HG03025 (cell line): ENCODE measurements at regions not wholly inside any gene's neighbourhood (a gene's known extent, or its start where the extent isn't known, plus 50 kb on each side); places are given as distances from the start of the nearest gene placed in this dataset.
"Not testable (repeated sequence)": the region's sequence is repeated elsewhere in the genome, so short reads cannot be mapped to it uniquely, and the experiment has no call there.

Experiments used
- ATAC-seq: cut with Tn5 transposase; IDR thresholded peaks from one replicate; pipeline ENCODE4 v1.9.1; 2021; ENCODE audit warnings: mild to moderate bottlenecking, moderate library complexity; ENCODE audit not compliant: unreplicated experiment, low FRiP score

DNA sequence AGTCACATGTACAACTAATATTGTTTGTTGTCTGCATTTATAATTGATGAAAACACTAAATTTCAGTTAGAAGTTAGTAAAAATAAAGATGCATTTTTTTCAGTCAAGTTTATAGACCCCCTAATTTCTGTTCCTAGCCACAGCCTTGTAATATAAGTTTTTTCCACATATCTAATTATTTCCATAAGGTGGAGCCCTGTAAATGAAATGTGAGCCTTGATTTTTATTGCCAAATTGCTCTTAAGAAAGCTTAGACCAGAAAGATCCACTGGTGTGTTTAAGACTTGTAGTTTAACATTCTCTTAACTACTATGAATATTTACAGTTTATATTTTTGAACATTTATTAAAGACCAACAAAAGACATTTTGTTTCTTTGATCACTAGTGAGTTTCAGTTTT is 322.1 kb upstream of the RGS6 start:
- no peak for ATAC-seq

DNA sequence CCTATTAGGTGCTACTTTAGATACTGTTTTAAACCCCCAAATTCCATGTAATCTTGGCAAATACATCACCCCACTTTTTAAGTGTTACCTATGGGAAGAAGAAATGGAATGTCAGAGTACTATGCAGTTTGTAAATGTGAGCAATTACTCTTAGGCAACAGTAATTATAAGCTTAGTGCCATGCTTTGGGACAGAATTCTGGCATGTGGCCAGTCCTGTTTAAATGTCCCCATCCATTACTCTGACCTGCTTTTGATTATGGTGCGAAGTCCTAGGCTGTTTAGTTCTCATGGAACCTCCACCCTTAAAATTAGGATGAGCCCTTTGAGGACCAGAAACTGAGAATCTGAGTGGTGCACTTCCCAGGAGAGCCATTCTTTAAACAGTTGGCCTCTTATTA is 321.4 kb upstream of the RGS6 start:
- no peak for ATAC-seq

- ATAC-seq, result no peak
Measured at GRCh38 chr14:71613168-71613567, 319.1 kb upstream of the RGS6 start.

DNA sequence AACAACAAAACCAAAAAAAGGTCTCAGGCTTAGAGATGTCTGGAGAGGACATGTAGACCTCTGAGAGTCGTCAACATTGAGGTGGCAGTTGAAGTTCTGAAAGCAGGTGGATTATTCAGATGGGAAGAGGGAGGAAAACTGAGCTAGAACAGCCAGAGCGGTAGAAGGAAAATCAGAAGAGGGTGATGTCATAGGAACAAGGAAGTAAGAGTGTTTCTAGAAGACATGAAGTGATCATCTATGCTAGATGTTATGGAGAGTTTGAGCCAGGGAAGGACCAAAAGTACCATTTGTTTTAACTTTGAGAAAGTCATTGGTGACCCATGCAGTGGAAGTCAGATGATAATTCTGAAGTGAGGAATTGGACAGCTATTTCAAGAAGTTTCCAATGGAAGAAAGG is 316.2 kb upstream of the RGS6 start:
- ATAC-seq, result no peak

DNA sequence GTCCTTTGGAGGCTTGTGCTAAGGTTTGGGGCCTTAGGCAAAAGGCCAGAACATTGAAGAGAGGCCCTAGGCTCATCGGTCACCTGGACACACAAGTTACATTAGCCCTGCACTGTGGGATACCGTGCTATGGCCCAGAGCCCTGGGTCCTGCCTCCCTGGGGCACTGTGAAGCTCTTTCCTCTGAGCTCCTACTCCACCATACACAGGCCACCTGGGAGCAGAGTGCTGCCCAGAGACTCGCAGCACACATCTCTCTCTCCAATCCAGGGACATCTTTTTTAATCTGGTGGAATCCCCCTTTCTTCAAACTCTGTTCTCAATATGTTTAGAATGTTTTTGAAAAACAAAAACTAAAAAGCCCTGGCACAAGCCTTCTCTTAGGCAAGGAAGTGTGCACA is 314.2 kb upstream of the RGS6 start:
- no peak for ATAC-seq

DNA sequence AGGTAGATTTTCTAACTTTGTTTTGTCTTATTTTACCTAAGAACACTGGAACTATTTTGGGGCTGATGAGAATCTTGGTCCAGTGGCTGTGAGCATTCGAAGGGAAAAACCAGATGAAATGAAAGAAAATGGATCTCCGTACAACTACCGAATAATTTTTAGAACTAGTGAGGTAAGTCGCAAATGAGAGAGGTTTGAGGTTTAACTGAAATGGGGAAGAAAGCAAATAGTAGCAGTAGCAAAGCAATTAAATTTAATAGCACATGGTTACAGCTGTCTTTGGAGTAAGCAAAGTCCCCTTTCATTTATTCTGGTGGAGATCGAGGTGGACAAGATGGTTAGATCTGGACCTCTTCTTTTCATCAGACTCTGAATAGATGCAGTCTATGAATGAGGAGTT is 313.5 kb upstream of the RGS6 start:
- ATAC-seq, result no peak

- ATAC-seq, result no peak
Measured at GRCh38 chr14:71619472-71619871, 312.8 kb upstream of the RGS6 start.

GRCh38 chr14:71620401-71620800 is 311.8 kb upstream of the RGS6 start:
- ATAC-seq, result no peak

DNA sequence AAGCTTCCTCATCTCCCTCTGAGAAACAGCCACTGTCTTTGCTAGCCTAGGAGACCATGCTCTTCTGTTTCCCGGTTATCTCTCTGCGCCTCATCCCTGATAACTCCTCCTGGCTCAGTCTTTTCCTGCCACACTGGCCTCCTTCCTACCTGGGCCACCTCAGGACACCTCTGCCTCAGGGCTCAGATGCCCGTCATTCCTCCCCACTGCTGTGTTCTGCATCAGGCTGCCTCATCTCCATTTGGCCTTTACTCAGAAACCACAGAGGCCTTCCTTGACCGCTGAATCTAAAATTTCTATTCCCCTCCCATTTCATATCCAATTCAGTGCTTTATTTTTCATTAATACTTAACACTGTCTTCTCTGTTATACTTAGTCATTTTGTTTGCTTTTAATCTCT is 311.0 kb upstream of the RGS6 start:
- no peak for ATAC-seq

DNA sequence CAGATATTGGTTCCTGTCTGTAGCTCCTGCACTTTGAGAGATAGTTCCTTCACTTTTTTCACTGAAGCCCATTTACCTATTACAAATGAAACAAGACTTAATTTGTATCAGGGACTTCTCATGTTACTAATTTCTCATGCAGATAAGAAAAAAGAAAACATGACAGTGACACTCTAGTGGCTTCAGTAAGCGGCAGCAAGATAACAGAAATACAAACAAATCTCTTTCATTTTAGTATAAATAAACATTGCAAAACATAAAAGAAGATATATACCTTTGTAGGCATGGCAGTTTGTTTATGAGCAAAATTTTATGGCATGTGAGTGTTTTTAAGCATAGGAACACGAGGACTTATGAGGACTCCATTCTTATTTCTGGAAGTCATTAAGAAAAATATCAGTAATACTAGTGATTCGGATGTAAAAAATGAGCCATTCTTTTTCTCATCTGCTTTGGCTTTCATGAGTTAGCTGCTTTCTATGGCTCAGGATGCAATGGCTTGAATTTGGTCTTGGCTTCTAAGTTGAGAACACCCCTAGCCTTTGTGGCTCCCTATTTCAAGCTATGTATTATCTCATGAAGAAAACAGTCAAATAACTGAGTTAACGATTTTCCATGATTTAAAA is 310.1 kb upstream of the RGS6 start:
- no peak for ATAC-seq

- ATAC-seq, result no peak
Measured at GRCh38 chr14:71623939-71624338, 308.3 kb upstream of the RGS6 start.

GRCh38 chr14:71625175-71625574 is 307.1 kb upstream of the RGS6 start:
- ATAC-seq, result no peak

DNA sequence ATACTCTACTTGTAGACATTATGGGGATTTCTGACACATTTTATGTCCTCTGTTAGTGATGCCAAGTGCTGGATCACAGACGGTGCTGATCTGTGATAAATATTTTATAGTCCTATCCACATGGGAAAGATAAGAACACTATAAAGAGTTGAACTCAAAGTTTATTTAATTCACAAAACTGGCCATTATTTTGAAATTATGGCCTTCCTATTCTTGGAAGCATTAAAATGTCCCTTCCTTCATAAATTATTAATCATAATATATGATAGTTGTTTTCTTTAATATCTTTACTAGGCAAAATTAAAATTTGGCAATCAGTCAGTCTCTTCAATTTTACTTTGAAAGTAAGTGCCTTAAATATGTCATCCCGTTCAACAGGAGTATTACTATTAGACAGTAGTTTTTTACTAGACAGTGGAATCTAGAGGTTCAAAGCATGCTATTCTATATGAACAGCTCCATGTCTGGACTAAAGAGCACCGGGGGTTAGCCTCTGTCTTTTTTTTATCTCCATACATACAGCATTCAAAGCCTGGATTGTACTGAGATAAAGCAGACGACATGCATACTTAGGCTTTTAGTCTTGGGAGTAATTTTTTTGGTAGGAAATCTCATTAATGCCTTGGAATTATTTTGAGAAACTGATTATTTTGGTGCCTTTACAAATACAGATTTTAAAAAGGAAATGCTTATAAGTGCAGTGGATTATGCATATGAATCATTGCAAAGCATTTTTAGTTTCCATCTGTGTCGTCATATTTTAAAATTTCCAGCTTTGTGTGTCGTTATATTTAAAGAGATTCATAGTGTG is 306.1 kb upstream of the RGS6 start:
- ATAC-seq, result no peak

DNA sequence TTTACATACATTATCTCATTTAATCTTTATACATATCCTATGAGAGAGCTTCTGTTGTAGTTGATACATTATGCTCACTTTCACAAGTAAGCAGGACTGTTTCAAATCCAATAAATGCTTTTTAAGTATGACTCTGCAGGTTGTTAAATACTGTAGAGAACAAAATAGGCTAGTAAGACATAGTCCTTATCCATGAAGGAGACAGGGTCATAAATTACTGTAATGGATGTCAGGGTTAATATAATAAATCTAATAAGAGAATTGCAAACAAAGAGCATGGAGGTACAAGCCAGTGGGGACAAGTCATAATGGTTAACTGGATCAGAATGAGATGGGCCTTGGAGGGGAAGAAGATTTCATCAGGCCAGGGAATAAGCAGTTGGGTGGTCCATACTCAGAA is 303.8 kb upstream of the RGS6 start:
- ATAC-seq, result no peak

DNA sequence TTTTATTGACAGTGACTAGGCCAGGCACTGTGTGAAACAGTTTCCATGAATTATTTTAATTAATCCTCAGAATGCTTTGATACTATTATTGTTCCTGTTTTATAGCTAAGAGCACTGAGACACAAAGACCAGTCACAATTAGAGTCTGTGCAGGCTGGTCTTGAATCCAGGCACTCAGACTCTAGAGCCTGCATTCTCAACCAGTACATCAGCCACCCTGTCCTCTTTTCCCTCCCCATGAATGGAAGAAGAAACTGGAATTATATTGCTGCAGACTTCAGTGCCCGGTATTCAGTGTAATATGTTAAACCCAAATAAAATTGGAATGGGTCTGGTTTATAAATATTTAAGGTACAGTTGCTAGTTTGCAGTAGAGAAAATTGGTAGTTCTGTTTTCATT is 303.0 kb upstream of the RGS6 start:
- no peak for ATAC-seq

DNA sequence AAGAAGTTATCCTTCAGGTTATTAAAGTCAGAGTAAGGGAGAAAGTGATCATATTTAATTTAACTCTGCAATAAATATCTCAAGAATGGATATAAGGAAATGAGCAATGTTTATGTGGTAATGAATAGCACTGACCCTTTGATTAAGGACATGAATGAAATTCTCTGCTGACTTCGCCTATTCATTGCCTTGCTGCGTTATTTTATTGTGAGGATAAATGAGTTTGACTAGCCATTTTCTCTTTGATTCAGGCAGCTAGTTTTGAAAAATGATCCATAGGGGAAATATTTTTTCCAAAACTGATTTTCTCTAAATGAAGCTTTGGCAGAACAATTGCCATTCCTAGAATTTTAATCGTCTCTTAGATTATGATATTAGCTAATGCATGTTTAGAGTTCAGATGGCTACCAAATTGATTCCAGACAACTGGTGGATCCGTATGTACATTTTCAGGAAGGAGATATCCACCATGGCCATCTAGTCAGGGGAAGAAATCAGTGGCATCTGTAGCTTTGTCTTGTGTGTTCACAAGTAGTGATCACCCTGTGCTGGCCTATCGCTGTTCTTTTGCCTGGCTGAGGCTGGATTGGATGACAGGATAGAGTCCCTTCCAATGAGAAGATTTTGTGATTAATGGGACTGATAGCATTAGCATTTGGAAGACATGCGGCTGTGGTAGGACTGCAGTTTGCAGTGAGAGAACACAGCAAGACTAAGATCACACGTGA is 302.3 kb upstream of the RGS6 start:
- ATAC-seq, result no peak

DNA sequence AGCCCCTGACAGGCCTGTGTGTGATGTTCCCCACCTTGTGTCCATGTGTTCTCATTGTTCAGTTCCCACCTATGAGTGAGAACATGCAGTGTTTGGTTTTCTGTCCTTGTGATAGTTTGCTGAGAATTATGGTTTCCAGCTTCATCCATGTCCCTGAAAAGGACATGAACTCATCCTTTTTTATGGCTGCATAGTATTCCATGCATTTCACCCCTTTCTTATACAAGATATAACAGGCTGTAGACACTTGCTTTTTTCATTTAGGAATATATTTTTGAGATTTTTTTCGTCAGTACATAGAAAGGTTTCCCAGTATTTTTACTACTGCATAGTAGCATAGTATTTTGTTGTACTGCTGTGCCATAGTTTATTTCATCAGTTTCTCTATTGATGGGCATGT is 301.2 kb upstream of the RGS6 start:
- not testable (repeated sequence) for ATAC-seq

DNA sequence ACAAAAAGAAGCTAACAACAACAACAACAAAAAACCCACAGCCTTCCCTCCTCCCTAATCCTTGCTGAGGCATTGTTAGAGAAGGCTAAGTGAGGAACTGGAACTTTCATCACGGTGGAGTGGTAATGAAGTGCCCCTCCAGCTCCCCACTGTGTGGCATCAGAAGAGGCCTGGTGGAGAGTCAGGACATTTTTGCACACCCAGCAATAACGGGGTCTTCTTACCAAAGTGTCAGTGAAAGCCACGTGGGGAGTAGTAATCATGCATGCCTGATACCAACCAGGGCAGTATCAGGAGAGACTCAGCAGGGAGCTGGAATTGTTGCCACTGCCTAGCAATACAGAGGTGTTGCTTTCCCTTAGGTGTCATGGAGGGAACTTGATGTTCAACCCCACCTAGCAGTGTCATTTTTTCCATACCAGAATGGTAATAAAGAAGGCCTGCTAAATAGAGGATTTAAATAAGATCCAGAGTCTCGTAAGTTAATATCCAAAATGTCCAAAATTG is 299.7 kb upstream of the RGS6 start:
- no peak for ATAC-seq

GRCh38 chr14:71636076-71636475 is 296.2 kb upstream of the RGS6 start:
- no peak for ATAC-seq

DNA sequence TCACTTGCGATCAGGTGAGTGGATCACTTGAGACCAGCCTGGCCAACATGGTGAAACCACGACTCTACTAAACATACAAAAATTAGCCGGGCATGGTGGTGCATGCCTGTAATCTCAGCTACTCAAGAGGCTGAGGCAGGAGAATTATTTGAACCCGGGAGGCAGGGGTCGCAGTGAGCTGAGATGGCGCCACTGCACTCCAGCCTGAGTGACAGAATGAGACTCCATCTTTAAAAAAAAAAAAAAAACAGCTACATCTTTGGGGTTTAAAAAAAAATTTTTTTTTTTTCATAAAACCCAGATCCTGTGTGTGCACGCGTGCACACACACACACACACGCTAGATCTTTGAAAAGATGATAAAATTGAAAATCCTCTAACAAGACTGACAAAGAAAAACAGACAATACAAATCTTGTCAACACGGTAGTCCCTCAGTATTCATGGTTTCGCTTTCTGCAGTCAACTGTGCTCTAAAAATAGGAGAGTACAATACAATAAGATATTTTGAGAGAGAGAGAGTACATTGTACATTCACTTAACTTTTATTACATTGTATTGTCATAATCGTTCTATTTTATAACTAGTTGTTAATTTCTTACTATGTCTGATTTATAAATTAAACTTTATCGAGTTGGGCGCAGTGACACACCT is 295.3 kb upstream of the RGS6 start:
- no peak for ATAC-seq
